Thymus (tissue), 11 donors: ENCODE measurements at regions not wholly inside any gene's neighbourhood (a gene's known extent, or its start where the extent isn't known, plus 50 kb on each side); places are given as distances from the start of the nearest gene placed in this dataset.
"Not testable (repeated sequence)": the region's sequence is repeated elsewhere in the genome, so short reads cannot be mapped to it uniquely, and the experiment has no call there.

Experiments used
- DNase-seq, 9 donors: peaks; one replicate each; pipeline ENCODE4 v3.0.0-alpha.2; 2013; ENCODE audit warnings: low spot score in 9 of 9, low read depth in 6 of 9, missing footprints in 1 of 9
- H3K27ac ChIP-seq, 2 donors: one replicate each; pipeline ENCODE4 v1.5.1; 2013; ENCODE audit warnings: control low read depth in 1 of 2, low read depth in 1 of 2, low read length in 1 of 2, mild to moderate bottlenecking in 1 of 2, moderate library complexity in 1 of 2
- H3K27me3 ChIP-seq, 2 donors: one replicate each; pipeline ENCODE4 v1.5.1; 2013; ENCODE audit warnings: low read length in 1 of 2; ENCODE audit not compliant: control insufficient read depth in 2 of 2, insufficient read depth in 1 of 2
- H3K36me3 ChIP-seq, 2 donors: one replicate each; pipeline ENCODE4 v1.5.1; 2013; ENCODE audit warnings: low read length in 1 of 2, mild to moderate bottlenecking in 1 of 2, moderate library complexity in 1 of 2; ENCODE audit not compliant: control insufficient read depth in 2 of 2, insufficient read depth in 2 of 2
- H3K4me1 ChIP-seq, 2 donors: one replicate each; pipeline ENCODE4 v1.5.1; 2013; ENCODE audit warnings: low read length in 2 of 2; ENCODE audit not compliant: control insufficient read depth in 2 of 2, insufficient read depth in 2 of 2
- H3K4me3 ChIP-seq, 2 donors: one replicate each; pipeline ENCODE4 v1.5.1; 2013; ENCODE audit warnings: low read length in 2 of 2, control low read depth in 1 of 2, mild to moderate bottlenecking in 1 of 2
- H3K9me3 ChIP-seq, 2 donors: one replicate each; pipeline ENCODE4 v1.5.1; 2013; ENCODE audit warnings: low read length in 1 of 2, mild to moderate bottlenecking in 1 of 2; ENCODE audit not compliant: control insufficient read depth in 2 of 2, insufficient read depth in 1 of 2
- WGBS: extraction: QIAGEN DNeasy Blood & Tissue Kit; methylation state at CpG from one replicate; pipeline ENCODE4 v1.1.7; 2013; 5-methylcytosine and 5-hydroxymethylcytosine counted together
- donor health status: healthy.

DNA sequence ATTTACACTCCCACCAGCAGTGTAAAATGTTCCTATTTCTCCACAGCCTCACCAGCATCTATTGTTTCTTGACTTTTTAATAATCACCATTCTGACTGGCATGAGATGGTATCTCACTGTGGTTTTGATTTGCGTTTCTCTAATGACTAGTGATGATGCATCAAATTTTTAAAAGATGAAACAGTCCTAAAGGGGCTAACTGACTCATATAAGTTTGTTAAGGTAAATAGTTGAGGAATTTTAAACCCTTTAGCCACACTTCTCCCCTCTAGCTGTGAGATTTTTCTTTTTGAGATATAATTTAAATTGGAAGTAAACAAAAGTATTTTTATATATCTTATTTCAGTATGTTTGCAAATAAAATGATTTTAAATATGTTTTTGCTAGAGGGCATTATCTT is 331.2 kb upstream of the EPHA6 start:
- not testable (repeated sequence) for H3K4me1 ChIP-seq, H3K27me3 ChIP-seq, DNase-seq, H3K36me3 ChIP-seq, H3K9me3 ChIP-seq, H3K4me3 ChIP-seq, H3K27ac ChIP-seq
- WGBS: 84% methylated on average over 1 of the region's 1 CpG

DNA sequence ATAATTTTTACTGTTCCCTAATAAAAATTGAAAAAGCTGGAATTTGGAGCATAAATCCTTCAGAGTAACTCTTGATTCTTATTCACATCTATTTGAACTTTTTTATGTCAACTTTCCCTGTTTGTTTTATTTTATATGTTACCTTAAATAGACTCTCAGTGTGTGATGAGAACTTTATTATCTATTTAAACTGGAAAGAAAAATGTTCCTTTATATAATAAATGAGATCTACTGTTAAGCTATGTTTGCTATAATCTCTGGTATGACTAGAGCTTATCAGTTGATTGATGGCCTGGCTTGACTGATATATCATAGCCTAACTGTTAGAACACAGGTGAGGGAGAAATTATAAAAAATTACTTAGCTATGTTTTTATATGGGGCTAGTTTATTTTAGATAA is 330.6 kb upstream of the EPHA6 start:
- no peaks in the 10 kb centered on the region for H3K4me1 ChIP-seq
- no peaks in the 10 kb centered on the region for H3K9me3 ChIP-seq
- no peaks in the 10 kb centered on the region for H3K27me3 ChIP-seq
- no peak overlapping the region for H3K27ac ChIP-seq
- no peak for DNase-seq
- H3K4me3 ChIP-seq: no peak overlapping the region
- H3K36me3 ChIP-seq: no peaks in the 10 kb centered on the region

- Histone ChIP-seq H3K36me3 (no peaks in the 10 kb centered on the region), H3K27me3 (no peaks in the 10 kb centered on the region), H3K27ac (no peak overlapping the region), H3K4me3 (no peak overlapping the region), H3K9me3 (peaks cover 0 to 9% of the 10 kb centered on the region in 2 donors), H3K4me1 (no peaks in the 10 kb centered on the region)
- DNase-seq: no peak
- 95% methylated on average over 4 of the region's 4 CpGs for WGBS
These were observed 325.7 kb upstream of the EPHA6 start for GRCh38 chr3:96488708-96489107.

GRCh38 chr3:96491023-96491422 is 323.4 kb upstream of the EPHA6 start:
- Histone ChIP-seq H3K4me3 (no peak overlapping the region), H3K27ac (no peak overlapping the region), H3K36me3 (no peaks in the 10 kb centered on the region), H3K9me3 (peaks cover 0 to 18% of the 10 kb centered on the region in 2 donors), H3K27me3 (no peaks in the 10 kb centered on the region), H3K4me1 (no peaks in the 10 kb centered on the region)
- no peak for DNase-seq

DNA sequence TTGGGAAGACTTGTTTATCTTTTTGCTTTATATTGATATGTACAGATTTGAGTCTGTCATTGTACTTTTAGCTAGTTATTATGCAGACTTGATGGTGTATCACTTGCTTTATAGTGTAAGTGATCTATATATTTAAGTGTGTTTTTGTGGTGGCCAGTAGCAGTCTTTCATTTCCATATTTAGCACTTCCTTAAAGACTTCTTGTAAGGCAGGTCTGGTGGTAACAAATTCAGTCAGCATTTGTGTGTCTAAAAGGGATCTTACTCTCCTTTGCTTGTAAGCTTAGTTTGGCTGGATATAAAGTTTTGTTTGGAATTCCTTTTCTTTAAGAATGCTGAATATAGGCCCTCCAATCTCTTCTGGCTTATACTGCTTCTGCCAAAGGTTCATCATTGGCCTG is 322.5 kb upstream of the EPHA6 start:
- Histone ChIP-seq H3K36me3 (no peaks in the 10 kb centered on the region), H3K4me1 (no peaks in the 10 kb centered on the region), H3K9me3 (peaks cover 0 to 18% of the 10 kb centered on the region in 2 donors), H3K27ac (no peak overlapping the region), H3K4me3 (no peak overlapping the region), H3K27me3 (no peaks in the 10 kb centered on the region)
- no peak for DNase-seq

DNA sequence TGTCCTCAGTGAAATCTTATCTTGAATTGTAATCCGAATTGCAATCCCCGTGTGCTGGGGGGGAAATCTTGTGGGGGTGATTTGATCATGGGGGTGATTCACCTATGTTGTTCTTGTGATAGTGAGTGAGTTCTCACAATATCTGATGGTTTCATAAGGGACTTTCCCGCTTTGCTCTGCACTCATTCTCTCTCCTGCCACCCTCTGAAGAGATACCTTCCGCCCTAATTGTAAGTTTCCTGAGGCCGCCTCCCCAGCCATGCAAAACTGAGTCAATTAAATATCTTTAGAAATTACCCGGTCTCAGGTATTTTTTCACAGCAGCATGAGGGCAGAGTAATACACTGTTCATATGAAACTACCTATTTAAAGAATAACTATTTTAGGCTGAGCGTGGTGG is 304.1 kb upstream of the EPHA6 start:
- Histone ChIP-seq H3K4me3 (no peak overlapping the region), H3K27ac (no peak overlapping the region), H3K27me3 (no peaks in the 10 kb centered on the region), H3K4me1 (no peaks in the 10 kb centered on the region), H3K36me3 (no peaks in the 10 kb centered on the region), H3K9me3 (peaks cover 0 to 10% of the 10 kb centered on the region in 2 donors)
- DNase-seq: no peak
- WGBS: 95% methylated on average over 7 of the region's 7 CpGs

DNA sequence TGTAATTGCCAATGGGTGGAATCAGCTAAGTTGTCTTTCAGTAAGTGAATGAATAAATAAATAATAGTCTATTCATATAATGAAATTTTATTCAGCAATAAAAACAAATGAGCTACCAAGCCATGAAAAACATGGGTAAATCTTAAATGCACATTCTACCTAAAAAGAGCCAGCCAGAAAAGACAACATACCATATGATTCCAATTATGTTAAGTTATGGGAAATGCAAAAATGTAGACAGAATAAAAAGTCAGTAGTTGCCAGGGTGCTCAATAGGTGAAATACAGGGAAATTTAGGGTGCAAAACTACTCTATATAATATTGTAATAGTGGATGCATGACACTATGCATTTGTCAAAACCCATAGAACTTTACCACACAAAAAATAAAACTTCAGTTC is 277.2 kb upstream of the EPHA6 start:
- DNase-seq: no peak
- H3K36me3 ChIP-seq: no peaks in the 10 kb centered on the region
- H3K27me3 ChIP-seq: no peaks in the 10 kb centered on the region
- H3K27ac ChIP-seq: no peak overlapping the region
- peaks cover 0 to 7% of the 10 kb centered on the region in 2 donors for H3K9me3 ChIP-seq
- H3K4me3 ChIP-seq: no peak overlapping the region
- no peaks in the 10 kb centered on the region for H3K4me1 ChIP-seq

- H3K4me3 ChIP-seq: no peak overlapping the region
- no peaks in the 10 kb centered on the region for H3K27me3 ChIP-seq
- H3K9me3 ChIP-seq: peaks cover 0 to 7% of the 10 kb centered on the region in 2 donors
- no peaks in the 10 kb centered on the region for H3K4me1 ChIP-seq
- no peaks in the 10 kb centered on the region for H3K36me3 ChIP-seq
- no peak for DNase-seq
- WGBS: 84% methylated on average over 1 of the region's 1 CpG
- H3K27ac ChIP-seq: no peak overlapping the region
These were observed 276.2 kb upstream of the EPHA6 start for GRCh38 chr3:96538186-96538585.

GRCh38 chr3:96548073-96548472 is 266.3 kb upstream of the EPHA6 start:
- Histone ChIP-seq H3K4me3 (no peak overlapping the region), H3K27ac (no peak overlapping the region), H3K27me3 (no peaks in the 10 kb centered on the region), H3K4me1 (no peaks in the 10 kb centered on the region), H3K9me3 (no peaks in the 10 kb centered on the region), H3K36me3 (no peaks in the 10 kb centered on the region)
- 72% methylated on average over 3 of the region's 3 CpGs for WGBS
- no peak for DNase-seq

DNA sequence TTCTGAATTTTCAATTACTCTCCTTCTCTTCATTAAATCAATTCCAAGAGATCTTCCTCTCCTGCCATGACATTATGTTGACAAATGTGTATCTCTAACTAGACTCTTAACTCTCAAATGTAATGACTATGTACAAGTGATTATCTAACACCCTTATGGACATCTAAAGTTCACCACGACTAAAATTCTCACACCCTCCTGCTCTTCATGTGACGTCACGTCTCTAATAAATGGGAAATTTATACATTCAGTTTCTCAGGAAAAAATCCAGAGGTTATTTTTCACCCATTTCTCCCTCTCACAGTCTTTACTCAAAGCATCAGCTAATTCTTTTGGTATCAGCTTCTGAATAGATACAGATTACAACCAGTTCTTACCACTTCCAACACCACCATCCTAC is 237.5 kb upstream of the EPHA6 start:
- H3K36me3 ChIP-seq: no peaks in the 10 kb centered on the region
- no peaks in the 10 kb centered on the region for H3K27me3 ChIP-seq
- 91% methylated on average over 3 of the region's 3 CpGs for WGBS
- H3K4me3 ChIP-seq: no peak overlapping the region
- H3K4me1 ChIP-seq: no peaks in the 10 kb centered on the region
- no peak for DNase-seq
- no peak overlapping the region for H3K27ac ChIP-seq
- peaks cover 0 to 13% of the 10 kb centered on the region in 2 donors for H3K9me3 ChIP-seq
